NCI-H510A treated with DMSO at 0.1 percent for 48 hours (cell line): ENCODE measurements at regions not wholly inside any gene's neighbourhood (a gene's known extent, or its start where the extent isn't known, plus 50 kb on each side); places are given as distances from the start of the nearest gene placed in this dataset.

Experiments used
- DNase-seq: peaks from one replicate; lab custom pipeline; 2025; lab: John Stamatoyannopoulos, UW

DNA sequence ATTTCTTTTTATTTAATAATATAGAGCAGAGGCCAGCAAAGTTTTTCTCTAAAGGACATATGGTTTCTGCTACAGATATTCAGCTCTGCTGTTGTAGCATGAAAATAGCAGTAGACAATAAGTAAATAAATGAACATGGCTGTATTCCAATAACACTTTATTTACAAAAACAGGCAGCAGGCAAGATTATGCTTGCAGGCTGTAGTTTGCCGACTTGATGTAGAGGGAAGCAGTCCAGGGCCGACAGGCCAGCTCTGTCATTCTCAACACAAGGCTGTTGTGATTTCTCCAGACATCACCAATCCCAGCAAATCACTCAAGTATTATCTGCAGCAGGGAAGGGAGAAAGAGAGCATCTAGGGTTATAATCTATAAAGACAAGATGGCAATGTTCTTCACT, 1062.5 kb upstream of the PCDH9 start:
- no peak for DNase-seq

- DNase-seq, result no peak
Observed at GRCh38 chr13:68291595-68291994, 1061.5 kb upstream of the PCDH9 start.

DNA sequence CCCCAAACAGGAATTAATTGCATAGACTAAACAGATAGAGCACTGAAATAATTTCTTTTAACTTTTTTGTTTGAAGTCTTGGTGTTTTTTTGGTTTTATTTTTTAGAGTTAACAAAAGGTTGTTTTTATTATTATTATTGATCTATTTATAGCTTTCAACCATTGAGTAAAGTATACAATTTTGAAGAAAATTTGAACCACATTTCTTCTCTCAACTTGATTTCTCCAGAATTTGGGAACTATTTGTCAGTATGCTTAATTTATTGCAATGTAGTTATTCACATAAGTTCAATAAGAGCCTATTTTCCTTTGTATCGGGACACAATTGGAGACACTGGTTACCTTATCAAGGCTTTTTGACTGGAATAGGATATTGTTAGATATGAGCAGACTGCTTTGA, 1045.6 kb upstream of the PCDH9 start:
- DNase-seq, result no peak

GRCh38 chr13:68272652-68273051, 1042.5 kb upstream of the PCDH9 start:
- DNase-seq, result no peak

GRCh38 chr13:68264692-68265091, 1034.6 kb upstream of the PCDH9 start:
- DNase-seq, result no peak

DNA sequence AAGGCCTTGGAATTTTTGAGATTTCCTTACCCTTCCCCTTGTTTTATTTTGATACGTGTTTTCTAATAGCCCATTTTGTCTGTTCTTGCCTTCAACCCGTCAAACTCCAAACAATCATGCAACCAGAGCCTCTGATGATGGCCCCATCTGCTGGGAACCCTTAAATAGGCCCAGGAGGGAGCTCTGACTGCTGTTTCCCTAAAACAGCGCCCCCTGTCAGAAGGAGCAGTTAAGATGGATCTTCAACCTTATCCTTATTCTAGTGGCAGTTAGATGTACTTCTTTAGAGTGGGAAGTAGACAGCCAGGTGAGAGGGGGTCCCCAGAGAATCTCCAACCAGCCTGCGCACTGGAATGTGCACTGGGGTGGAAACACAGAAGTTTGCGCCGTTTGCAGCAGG, 1031.0 kb upstream of the PCDH9 start:
- DNase-seq, result no peak

GRCh38 chr13:68257111-68257842, 1027.1 kb upstream of the PCDH9 start:
- no peak for DNase-seq

DNA sequence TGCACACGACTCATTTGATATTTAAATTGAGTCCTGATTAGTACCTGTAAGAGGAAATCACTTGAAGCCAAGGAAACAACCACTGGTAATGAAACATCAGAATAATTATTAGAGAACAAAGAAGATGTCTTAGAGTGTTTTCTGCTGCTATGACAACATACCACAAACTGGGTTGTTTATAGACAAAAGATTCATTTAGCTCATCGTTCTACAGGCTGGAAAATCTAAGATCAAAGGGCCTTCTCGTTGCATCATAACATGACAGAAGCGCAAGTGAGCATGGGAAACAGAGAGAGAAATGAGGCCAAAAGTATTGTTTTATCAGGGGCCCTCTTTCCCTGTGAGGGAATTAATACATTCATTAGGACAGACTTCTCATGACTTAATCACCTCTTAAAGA, 1024.0 kb upstream of the PCDH9 start:
- no peak for DNase-seq

- DNase-seq, result no peak
Observed at GRCh38 chr13:68234274-68234673, 1004.1 kb upstream of the PCDH9 start.

DNA sequence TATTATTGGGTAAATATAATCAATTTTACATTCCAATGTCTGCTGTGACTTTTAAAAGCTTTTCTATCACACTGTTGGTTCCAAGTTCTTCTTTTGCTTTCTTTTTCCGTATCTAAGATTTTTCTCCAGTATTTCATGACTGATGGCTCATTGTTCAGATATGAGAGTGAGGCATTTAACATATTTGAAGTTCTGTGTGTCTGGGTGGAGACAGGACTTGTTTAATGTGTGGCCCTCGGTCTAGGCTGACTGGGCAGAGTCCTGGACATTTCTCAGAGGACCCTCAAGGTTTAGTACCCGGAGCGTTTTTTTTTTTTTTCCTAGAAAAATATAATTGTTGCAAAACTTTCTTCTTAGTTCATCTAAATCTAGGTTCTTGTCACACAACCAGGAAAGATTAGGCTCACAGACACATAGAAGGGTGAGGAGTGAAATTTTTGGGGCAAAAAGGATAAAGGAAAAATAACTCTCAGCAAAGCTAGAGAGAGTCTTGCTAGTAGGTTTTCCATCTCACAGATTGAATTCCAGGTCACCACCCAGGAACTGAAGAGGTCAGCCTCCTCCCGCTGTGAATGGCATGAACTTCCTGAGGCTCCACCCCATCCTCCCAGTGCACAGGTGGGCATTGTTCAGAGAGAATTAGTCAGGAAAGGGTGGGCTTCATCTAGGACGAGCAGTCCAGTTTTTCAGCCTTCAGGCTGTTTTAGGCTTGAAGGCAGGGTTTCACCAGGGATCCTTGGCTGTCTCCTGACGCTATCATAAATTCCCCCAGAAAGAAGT, 1002.4 kb upstream of the PCDH9 start:
- DNase-seq, result no peak

DNA sequence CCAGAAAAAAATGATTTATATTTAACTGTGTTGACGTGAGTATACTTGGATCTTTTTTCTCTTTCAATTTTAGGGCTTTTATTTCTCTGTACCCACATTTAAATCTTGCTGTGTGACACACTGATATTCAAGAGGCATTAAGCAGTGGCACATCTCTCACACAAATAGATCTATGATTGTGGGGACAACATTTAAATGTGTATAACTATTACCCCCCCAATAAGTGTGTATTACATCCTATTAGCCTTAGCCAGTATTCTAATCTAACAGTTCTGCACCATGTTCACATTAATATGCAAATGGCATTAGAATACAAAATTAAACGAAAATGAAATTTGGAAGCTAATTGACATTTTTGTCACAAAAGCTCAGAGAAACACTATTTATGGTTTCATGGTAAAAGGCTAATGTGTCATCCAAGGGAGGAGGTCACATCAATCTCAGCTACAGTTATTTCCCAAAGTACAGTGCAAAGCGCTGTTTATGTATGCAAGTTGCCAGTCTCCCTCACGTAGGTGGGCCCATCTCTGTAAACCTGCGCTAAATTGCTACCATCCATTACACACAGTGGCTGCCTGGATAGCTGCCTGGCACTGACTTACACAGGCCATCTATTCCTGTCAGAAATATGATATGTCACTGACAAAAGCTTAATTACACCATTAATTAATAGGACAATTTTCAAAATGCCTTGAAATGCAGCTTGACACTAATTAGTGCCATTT, 984.7 kb upstream of the PCDH9 start:
- DNase-seq, result no peak

- DNase-seq, result no peak
Observed at GRCh38 chr13:68199271-68199670, 969.1 kb upstream of the PCDH9 start.

DNA sequence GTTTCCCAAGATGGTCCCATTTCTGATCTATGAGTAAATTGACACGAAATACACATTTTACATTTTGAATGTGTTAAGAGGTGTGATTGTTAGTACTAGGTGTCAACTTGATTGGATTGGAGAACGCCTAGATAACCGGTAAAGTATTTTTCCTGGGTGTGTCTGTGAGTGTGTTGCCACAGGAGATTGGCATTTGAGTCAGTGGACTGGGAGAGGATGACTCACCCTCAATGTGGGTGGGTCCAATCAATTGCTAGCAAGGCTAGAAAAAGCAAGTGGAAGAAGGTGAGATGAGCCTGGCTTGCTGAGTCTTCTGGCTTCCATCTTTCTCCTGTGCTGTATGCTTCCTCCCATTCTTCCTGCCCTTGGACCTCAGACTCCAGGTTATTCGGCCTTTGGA, 960.7 kb upstream of the PCDH9 start:
- no peak for DNase-seq

DNA sequence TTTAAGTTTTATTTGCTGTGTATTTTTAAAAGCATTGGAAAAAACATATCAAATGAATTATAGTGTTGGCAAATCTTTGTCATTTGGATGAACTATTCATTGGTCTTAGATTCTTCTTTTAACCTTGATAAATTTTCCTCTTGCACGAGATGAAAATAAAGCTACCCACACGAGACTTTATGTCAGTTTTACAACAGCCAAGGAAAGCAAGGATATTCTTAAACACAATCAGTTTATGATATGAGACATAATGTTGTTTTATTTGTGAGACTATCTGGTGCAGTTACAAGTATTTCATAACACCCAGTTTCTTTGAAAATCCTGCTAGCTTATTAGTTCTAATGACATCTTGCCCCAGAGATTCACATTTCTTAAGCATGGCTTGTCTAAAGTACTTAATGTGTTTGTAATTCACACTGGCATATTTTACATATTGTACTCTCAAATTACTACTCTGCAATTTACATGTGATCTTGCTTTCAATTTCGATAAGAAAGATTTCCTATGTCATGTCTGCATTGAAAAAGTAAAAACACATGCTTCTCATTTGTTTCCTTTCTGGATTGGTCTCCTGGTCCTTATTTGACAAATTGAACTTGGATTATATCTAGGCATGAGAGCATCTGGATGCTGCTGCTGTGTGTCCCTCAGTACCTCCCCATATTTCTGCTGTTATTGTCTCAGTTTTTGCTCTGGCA, 955.5 kb upstream of the PCDH9 start:
- DNase-seq, result no peak

- DNase-seq, result no peak
Observed at GRCh38 chr13:68176475-68176874, 946.3 kb upstream of the PCDH9 start.

DNA sequence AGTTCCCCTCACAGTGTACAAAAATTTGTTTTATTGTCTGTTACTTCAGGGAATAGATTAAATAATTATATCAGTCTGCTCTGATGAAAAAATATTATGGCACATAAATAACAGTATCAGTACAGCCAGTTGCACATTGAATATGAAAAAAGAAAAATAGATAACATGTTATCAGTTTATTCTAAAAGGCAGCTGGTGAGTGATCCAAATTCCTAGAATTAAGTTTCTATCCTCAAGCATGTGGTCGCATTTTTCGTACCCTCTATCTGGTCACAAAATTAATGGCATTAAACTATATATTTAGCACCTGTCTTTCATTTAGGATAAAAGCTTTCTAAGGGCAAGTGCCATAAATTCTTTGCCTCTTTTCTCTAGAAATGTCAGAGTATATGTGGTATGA, 944.8 kb upstream of the PCDH9 start:
- DNase-seq, result no peak

DNA sequence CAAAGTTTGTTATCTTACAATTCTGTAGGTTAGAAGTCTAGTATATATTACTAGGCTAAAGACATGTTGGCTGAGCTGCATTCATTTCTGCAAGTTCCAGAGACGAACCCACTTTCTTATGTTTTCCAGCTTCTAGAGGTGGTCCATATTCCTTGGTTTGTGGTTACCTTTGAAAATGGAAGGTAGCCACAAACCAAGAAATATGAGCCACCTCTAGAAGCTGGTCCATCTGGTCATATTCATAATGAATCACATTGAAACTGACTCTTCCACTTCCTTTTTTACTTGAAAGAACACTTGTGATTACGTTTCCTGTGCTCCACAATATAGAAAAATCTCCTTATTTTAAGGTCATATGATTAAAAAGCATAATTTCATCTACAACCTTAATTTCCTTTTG, 943.0 kb upstream of the PCDH9 start:
- no peak for DNase-seq

- DNase-seq, result no peak
Observed at GRCh38 chr13:68170961-68171360, 940.8 kb upstream of the PCDH9 start.

DNA sequence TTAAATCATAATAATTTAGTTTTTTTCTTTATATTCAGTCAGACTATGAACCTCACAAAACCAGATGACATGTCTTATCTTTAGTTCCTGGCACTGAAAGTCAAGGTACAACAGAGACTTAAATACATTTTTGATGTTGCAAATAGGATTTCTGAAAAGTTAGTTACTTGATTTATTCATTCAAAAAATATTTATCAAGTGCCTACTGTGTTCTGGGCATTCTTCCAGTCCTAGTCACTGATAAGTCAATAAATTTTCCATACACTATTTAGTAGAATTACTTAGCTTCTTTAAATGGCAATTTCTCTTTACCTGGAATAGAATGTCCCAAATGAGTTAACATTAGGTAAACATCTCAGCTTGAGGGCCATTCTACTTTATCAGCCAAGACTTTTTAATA, 938.3 kb upstream of the PCDH9 start:
- DNase-seq, result no peak

- no peak for DNase-seq
Observed at GRCh38 chr13:68160466-68160865, 930.3 kb upstream of the PCDH9 start.

DNA sequence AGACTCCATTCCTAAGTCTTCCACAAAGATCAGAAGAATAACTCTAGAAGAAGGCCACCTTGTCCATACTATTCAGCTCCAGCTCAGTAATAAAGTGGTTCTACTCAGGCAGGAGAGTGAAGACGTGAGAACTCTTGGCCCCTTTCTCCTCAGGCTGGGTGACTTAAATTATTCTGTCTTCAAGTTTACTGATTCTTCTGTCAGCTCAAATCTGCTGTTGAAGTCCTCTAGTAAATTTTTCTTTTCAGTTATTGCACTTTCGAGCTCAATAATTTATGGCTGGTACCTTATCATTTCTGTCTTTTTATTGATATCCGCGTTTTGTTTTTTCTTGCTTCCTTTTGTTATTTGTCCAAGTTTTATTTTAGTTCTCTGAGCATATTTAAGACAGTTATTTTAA, 922.3 kb upstream of the PCDH9 start:
- DNase-seq, result no peak

DNA sequence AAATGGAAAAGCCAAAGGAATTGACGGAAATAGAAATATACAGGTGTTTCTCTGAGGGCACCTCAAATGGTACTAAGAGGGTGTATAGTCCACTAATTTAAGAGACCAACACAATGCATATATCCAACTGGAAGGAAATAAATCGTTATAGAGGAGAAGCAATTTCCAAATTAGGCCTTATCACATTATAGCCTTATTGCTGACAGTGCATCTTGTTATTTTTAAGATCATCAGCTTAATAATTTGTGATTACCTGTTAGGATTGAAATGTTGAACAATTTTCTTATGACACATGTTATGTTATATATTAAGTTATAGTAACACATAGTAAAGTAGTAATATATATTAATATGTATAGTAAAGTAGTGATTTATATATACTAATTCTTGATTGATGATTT, 915.7 kb upstream of the PCDH9 start:
- no peak for DNase-seq
